Thyroid gland (tissue), 4 donors: ENCODE measurements at regions not wholly inside any gene's neighbourhood (a gene's known extent, or its start where the extent isn't known, plus 50 kb on each side); places are given as distances from the start of the nearest gene placed in this dataset.

Experiments
- POLR2A ChIP-seq, 2 donors: fragments of 450-650 bp; IDR thresholded peaks; one replicate each; pipeline ENCODE4 v1.6.1; 2017; ENCODE audit warnings: antibody characterized with exemption in 2 of 2, mild to moderate bottlenecking in 2 of 2, moderate library complexity in 1 of 2
- TF ChIP-seq, protein P1 (sequence below), 6 experiments: fragments of 200-600 bp in 3 of 6; fragments of 450-650 bp in 3 of 6; sonication (generic) in 3 of 6; IDR thresholded peaks; one replicate each; pipeline ENCODE4 v1.5.1; 2016 to 2019; ENCODE audit warnings: antibody characterized with exemption in 6 of 6, mild to moderate bottlenecking in 2 of 6, inconsistent platforms in 1 of 6, moderate library complexity in 1 of 6

DNA sequence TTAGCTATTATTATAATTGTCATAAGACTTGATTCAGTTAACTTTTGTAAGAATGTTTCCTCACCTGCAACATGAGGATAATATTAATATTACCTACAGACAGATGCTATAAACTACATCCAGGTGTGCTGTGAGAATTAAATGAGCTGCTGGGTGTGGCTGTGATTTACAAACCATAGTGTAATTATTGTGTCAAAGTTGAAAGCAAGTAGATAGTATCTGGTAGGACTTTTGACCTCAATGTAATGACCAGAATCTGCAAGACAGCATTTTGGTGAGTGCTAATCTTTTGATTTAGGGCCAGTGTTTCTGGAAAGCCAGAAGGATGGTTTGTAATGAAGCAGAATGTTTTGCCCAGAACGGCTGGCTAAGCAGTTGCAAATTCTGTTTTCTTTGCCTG lies 162.5 kb downstream of the TRMT11 start:
- TF ChIP-seq POLR2A (IDR thresholded peaks at IDR 0.05), result no peak
- TF ChIP-seq, protein P1, sequence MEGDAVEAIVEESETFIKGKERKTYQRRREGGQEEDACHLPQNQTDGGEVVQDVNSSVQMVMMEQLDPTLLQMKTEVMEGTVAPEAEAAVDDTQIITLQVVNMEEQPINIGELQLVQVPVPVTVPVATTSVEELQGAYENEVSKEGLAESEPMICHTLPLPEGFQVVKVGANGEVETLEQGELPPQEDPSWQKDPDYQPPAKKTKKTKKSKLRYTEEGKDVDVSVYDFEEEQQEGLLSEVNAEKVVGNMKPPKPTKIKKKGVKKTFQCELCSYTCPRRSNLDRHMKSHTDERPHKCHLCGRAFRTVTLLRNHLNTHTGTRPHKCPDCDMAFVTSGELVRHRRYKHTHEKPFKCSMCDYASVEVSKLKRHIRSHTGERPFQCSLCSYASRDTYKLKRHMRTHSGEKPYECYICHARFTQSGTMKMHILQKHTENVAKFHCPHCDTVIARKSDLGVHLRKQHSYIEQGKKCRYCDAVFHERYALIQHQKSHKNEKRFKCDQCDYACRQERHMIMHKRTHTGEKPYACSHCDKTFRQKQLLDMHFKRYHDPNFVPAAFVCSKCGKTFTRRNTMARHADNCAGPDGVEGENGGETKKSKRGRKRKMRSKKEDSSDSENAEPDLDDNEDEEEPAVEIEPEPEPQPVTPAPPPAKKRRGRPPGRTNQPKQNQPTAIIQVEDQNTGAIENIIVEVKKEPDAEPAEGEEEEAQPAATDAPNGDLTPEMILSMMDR (IDR thresholded peaks at IDR 0.05), result no peak
